GM21528 (cell line): ENCODE measurements at regions not wholly inside any gene's neighbourhood (a gene's known extent, or its start where the extent isn't known, plus 50 kb on each side); places are given as distances from the start of the nearest gene placed in this dataset.
"Not testable (repeated sequence)": the region's sequence is repeated elsewhere in the genome, so short reads cannot be mapped to it uniquely, and the experiment has no call there.

Experiments
- ATAC-seq: cut with Tn5 transposase; IDR thresholded peaks from one replicate; pipeline ENCODE4 v1.9.1; 2021; ENCODE audit warnings: mild to moderate bottlenecking, moderate library complexity; ENCODE audit not compliant: unreplicated experiment, low FRiP score

DNA sequence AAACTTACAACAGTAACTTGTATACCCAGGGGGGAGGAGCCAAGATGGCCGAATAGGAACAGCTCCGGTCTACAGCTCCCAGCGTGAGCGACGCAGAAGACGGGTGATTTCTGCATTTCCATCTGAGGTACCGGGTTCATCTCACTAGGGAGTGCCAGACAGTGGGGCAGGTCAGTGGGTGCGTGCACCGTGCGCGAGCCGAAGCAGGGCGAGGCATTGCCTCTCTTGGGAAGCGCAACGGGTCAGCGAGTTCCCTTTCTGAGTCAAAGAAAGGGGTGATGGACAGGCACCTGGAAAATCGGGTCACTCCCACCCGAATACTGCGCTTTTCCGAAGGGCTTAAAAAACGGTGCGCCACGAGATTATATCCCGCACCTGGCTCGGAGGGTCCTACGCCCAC is 278.8 kb downstream of the FAM47B start:
- ATAC-seq = not testable (repeated sequence)

DNA sequence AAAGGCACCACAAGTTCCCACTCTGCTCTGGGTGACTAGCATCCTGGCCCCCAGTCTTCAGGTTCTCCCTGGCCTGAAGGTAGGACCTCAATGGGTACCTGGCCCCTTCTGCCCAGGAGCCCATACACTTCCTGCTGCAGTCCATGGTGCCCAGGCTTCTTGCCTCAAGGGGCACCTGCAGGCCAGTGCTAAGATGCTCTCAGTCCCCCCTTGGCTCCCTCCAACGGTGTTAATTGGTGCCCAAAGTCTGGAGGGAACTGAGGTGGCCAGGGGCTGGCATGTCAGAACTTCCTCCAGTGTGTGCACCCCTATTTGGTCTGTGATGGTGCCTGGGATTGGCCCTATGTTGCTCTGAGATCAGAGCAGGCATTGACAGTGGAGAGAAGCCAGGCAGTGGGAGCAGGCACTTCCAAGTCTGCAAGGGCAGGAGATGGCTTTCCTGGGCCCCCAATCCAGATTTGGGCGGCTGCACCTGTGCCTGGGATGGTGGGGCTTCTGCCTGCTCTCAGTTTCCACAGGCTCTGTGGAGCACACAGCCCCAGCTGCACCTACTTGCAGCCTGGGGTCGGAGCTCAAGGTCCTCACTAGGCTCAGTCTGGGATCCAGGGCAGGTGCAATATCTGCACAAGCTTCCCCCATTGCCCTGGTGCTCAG is 301.6 kb downstream of the FAM47B start:
- ATAC-seq = no peak

DNA sequence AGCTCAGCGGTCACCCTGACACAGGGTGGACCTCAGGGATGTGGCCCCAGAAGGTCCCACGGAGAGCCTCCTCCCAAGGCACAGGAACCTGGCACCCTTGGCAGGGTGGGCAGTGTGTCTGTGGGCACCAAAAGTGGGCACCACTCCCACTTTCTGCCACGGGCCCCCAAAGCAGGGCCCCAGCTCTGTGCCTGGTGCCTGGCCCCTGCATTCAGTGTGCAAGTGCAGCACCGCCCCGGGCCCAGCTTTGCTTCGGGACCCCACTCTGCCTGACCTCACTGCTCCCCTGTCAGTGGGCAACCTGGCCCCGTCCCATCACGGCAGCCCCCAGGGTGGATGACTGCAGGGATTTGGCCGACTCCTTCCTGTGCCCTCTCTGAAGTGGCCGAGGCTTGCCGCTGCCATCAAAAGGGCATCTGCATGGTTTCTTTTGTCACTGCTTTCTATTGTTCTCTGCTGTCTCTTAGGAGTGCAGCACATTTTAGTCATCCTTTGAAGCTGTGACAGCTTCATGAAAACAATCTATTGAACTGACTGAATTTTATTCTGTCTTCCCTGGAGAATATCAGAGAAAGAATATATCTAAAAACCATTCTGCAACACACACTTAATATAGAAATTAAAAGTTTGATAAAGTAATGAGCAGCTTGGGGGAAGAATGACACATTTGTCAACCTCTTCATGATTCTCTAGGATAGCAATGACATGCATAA is 302.4 kb downstream of the FAM47B start:
- ATAC-seq = no peak

DNA sequence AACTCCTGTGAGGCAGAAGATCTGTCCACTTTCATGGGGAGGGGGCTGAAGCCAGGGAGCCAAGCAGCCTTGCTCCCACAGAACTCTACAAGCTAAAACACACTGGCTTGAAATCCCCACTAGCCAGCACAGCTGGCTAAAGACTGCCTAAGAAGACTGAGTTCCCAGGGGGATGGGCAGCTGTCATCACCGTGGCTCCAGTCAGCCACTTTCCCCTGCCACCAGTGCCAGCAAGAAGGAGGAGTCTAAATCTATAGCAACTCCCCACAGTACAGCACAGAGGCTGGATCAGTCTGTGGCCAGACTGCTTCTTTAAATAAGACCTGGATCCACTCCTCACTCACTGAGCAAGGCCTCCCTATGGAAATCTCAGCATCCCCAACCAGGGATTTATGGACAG is 308.6 kb downstream of the FAM47B start:
- no peak for ATAC-seq

DNA sequence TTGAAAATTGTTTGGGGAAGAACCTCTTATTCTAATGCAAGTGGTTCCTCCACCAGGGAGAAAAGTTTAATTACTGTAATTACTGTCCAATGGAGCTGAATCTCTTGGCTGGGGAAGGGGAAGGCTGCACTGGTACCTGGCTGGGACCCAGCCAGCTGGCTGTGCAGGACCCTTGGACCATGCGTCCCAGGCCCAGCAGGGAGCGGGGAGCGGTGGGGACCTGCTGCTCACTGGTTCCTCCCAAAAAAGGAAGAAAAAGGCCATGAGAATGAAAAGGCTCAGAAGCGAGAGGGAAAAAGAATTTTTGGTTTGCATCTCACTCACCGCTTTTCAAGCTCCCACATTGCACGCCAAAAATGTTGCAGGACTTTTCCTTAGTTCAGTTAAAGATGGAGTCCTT is 333.5 kb downstream of the FAM47B start:
- no peak for ATAC-seq

DNA sequence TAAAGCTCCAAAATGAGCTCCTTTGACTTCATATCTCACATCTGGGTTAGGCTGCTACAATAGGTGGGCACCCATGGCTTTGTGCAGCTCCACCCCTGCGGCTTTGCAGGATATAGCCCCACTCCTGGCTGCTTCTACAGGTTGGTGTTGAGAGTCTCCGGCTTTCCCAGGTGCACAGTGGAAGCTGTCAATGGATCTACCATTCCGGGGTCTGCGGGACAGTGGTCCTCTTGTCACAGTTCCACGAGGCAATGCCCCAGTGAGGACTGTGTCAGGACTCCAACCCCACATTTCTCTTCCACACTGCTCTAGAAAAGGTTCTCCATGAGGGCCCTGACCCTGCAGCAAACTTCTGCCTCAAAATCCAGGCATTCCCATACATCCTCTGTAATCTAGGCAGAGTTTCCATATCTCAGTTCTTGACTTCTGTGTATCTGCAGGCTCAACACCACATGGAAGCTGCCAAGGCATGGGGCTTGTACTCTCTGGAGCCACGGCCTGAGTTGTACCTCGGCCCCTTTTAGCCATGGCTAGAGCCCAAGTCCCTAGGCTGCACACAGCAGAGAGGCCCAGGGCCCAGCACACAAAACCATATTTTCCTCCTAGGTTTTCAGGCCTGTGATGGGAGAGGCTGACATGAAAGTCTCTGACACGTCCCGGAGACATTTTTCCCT is 342.8 kb downstream of the FAM47B start:
- no peak for ATAC-seq

DNA sequence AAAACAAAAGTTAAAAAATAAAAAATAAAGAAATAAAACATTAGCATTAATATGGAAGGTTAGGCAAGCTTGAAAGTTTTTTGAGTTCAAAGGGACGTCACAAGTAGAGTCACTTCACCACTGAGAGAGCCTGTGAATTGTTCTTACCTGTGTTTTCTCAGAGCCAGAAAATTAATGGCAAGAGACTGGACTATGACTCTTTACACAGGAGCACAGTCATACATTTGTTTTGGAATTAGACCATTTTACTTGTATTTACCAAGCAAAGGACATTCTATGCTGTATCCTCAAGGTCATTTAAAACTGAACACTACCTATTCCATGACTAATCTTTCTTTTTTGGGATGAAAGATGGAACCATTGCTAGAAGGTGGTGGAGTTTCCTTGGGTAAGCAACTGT is 346.1 kb downstream of the FAM47B start:
- ATAC-seq = no peak

DNA sequence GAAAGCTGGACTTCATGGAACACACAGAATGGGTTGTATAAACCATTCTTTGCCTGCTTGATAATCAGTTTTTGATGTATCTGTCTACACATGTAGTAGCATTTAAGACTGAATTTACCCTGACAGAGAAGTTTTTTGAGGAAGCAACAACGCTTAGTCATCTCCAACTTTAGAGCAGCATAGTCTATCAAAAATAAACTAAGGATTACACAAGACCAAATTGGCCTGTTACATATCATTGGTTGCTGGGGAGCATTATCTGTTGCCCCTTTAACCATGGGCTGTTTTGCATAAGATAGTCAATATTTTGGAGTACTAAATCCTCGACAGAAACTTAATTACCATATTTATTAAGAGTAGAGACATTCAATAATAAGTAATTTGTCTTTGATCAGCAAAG is 347.4 kb downstream of the FAM47B start:
- no peak for ATAC-seq

DNA sequence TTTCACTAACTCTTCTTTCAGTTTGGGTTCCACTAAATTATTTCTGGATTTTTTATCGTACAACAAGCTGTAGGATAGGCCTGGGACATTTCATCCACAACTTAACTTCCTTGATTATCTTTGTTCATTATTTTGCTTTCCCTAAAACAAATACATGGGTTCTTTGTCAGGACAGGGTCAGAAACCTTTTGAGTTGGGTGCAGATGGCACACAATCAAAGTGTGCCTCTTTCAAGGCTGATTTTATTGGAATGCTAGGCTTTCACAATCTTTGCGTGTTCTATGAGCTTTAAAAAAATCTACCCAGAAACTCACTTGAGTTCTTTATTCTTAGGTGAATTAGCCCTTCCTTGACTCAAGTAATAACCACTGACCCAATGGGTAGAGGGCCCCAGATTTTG is 348.4 kb downstream of the FAM47B start:
- ATAC-seq = no peak

DNA sequence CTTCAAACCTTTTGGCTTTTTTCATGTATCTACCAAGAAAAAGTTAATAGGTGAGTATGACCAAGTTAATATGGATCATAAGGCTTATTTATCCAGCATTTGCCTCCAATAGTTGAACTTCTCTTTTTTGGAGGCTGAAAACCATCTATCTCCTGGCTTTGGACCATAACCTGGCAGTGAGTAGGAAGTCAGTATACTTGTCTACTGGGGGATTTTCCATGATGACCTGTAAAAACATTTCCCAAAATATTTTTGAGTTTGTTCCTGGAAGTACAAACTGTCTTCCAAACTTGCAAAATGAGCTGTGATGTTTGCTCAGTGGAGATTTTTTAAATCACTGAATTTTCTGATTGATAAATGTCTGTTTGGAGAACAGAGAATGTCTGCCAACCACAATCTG is 349.9 kb downstream of the FAM47B start:
- ATAC-seq = no peak

DNA sequence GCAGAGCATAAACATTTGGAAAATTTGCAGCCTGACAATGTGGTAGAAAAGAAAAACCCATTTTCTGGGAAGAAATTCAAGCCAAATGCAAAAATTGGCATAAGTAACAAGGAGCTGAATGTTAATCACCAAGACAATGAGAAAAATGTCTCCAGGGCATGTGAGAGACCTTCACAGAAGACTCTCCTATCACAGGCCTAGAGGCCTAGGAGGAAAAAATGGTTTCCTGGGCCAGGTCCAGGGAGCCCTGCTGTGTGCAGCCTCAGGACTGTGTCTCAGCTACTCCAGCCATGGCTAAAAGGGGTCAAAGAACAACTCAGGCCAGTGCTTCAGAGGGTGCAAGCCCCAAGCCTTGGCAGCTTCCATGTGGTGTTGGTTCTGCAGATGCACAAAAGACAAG is 362.4 kb downstream of the FAM47B start:
- not testable (repeated sequence) for ATAC-seq

DNA sequence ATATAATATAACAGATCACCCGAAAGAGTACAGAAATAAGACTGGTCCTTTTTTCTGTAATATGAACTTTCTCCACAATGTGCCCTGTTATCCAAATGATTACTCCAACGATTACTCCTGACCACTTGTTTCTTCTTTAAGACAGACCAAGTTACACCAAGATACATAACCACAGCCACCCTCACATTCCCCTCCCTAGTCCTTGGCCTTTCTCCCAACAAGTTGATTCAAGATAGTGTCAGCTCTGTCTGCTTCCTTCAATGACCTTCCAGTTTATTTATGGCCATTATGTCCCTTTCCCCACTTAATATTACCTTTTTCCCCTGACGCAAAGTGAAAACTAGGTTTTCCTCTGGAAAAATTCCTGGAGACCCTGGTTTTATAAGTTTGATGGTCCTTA is 397.2 kb downstream of the FAM47B start:
- no peak for ATAC-seq

DNA sequence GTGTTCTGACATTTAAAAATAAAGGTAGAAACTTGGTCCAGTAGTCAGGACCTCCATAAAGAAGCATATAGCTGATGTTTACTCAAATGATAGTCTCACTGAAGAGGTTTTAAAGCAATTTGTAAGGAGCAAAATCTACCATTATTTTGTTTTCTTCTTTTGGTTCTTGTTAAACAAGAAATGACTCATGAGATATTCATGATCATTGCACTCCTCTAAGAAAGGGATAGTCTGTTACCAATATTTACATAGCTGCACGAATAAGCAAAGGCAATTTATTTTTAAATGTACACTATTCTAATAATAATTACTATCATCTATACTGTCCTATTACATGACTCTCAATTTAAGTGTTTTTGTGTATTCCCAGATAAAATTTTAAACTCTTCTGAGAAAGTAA is 397.9 kb downstream of the FAM47B start:
- no peak for ATAC-seq

DNA sequence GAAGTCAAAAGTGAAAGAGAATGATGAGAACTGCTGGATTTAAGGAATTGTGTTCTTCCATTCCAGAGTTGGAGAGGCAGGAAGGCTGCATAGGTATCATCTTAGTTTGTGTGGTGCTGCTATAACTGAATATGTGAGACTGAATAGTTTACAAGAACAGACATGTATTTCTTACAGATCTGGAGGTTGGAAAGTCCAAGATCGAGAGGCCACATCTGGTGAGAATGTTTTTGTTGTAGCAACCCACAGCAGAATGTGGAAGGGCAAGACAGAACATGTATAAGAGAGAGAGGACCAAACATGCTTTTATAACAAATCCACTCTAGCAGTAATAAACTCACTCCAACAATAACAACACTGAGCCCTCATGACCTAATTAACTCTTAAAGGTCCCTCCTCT is 408.6 kb downstream of the FAM47B start:
- ATAC-seq = no peak

DNA sequence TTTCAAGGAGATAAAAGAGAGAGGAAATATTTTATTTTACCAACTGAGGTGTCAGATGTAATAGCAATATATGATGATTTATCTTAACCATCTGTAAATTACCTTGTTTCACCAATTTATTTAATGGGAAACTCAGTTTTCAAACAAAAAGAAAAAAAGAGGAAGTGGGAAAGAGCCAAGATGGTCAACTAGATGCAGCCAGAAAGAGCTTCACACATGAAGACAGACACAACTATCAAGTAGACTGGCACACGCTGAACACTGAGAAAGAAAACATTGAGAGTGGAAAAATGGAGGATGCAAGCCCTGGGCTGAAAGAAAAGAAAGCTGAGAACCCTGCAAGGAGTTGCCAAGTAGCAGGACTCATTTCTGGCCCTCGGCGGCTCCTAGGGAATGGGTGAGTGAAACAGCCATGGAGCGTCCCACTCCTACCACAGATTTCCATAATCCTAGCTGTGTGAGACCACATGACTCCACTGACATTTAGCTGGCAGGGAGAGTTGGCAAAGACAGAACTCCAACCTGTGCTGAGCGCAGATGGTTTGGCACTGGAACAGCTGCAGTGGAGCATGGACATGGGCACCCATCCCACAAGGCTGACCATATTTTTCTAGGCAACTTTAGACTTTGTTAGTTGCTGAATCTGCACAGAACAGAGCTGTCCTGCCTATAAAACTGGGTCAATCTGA is 409.3 kb downstream of the FAM47B start:
- no peak for ATAC-seq

DNA sequence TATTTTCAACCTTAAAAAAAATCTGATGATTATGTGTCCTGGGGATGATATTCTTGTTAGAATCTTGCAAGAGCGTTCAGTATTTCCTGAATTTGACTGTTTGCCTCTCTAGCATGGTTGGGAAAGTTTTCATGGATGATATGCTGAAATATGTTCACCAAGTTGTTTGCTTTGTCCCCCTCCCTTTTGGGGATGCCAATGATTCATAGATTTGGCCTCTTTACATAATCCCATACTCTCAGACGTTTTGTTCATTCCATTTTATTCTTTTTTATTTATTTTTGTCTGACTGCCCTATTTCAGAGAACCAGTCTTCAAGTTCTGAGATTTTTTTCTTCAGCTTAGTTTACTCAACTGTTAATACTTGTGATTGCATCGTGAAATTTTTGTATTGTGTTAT is 415.1 kb downstream of the FAM47B start:
- no peak for ATAC-seq

DNA sequence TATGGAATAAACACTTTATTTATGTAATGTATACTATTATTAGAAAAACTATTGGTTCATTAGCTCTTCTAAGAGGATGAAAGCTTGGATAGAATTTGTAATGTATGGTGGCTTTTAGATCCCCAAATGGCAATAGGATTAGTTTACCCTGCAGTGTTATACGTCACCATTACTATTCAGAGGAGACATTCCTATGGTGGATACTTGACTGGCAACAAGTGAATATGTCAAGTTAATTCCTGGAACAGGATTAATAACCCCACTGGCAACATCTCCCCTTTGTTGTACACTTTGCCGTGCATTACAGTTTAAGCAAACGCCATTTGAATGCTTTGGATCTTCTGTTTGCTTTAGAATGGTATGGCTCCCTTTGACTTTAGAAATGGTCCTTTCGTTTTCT is 420.3 kb downstream of the FAM47B start:
- ATAC-seq = no peak

DNA sequence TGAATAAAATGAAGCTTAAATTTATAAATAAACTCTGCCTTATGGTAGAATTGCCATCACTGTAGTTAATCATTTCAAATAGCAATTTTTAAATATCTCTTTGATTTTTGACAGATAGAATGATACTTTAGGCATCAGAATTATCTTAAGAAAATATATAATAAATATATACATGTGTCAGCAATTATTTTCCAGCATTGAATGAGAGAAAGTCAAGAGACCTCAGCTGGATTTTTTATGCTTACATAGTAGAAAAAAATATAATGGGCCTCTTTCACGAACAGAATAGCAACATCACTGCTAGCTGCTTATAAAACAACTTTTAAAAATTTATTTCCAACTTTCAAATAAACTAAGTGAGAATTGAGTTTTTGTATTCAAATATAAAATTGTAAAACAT is 424.0 kb upstream of the MAGEB16 start:
- no peak for ATAC-seq

DNA sequence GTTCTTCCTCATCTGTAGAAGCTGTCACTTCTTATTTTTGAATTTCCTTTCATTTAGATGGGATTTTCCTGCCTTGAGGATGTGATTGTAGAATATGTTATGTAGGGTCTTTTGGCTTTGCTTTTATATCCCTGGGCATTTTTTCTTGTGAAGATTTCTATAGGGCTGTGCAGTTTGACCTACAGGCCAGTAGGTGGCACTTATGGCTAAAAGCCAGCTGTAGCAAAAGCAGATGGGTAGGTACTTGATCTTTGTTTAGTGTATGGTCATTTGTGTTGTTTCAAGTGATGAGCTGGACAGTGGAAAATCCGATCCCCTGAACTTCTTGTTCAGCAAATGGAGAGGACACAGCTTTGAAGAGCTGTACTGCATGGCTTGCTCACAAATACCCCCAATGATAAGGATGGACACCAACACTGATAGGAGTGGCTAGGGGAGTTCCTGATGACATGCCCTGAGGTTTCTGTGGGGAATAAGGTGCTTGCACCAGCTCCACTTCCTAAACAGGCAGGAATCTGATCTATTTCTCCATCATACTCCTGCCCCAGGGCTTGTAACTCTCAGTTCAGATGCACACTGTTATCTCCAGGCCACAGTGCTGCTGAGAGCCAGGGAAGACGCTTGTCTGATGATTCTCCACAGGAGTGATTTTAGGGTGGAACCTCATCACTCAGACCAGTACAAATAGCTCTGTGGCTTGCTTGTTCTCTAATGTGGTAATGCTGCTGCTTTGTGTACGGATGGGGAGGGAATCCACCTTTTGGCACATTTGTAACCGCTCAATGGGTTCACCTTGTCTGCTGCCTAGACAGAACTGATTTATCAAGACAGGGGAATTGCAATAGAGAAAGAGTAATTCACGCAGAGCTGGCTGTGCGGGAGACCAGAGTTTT is 417.1 kb upstream of the MAGEB16 start:
- peak; percentile 80 for ATAC-seq

DNA sequence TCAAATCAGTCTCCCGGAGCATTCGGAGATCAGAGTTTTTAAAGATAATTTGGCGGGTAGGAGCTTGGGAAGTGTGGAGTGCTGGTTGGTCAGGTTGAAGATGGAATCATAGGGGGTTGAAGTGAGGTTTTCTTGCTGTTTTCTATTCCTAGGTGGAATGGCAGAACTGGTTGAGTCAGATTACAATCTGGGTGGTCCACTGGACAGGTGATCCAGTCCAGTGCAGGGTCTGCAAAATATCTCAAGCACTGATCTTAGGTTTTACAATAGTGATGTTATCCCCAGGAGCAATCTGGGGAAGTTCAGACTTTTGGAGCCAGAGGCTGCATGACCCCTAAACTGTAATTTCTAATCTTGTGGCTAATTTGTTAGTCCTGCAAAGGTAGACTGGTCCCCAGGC is 416.4 kb upstream of the MAGEB16 start:
- ATAC-seq = not testable (repeated sequence)
